Left ventricle myocardium inferior (tissue), 1 donor: ENCODE measurements at regions not wholly inside any gene's neighbourhood (a gene's known extent, or its start where the extent isn't known, plus 50 kb on each side); places are given as distances from the start of the nearest gene placed in this dataset.

Experiments
- DNase-seq: peaks from one replicate; pipeline ENCODE4 v3.0.0-alpha.2; 2020
- H3K27ac ChIP-seq: fragments of 200-600 bp; replicated peaks from 2 replicates; pipeline ENCODE4 v1.8.0; 2021
- H3K27me3 ChIP-seq: fragments of 200-600 bp; 2 replicates; pipeline ENCODE4 v1.8.0; 2021; ENCODE audit warnings: low read depth
- H3K36me3 ChIP-seq: fragments of 200-600 bp; 2 replicates; pipeline ENCODE4 v1.8.0; 2021
- H3K4me1 ChIP-seq: fragments of 200-600 bp; 2 replicates; pipeline ENCODE4 v1.8.0; 2021
- H3K4me3 ChIP-seq: fragments of 200-600 bp; 2 replicates; pipeline ENCODE4 v1.8.0; 2021; ENCODE audit warnings: mild to moderate bottlenecking, moderate library complexity
- H3K9me3 ChIP-seq: fragments of 200-600 bp; replicated peaks from 2 replicates; pipeline ENCODE4 v1.8.0; 2021
- CTCF ChIP-seq: fragments of 200-600 bp; IDR thresholded peaks from 2 replicates; pipeline ENCODE4 v1.8.0; 2021; ENCODE audit warnings: antibody characterized with exemption, mild to moderate bottlenecking, borderline replicate concordance
- intact Hi-C: fragments of 100-400 bp; cut with micrococcal nuclease; formaldehyde crosslinking; loops from one replicate; pipeline ENCODE4 v1.11.0; 2022
- donor health status: DM: no; HTN: yes; CAD: no; lungs with severe emphysema.

- no peak overlapping the region for H3K27ac ChIP-seq
- DNase-seq, result no peak
- H3K4me3 ChIP-seq, result no peak overlapping the region
- no peaks in the 10 kb centered on the region for H3K27me3 ChIP-seq
- H3K36me3 ChIP-seq, result no peaks in the 10 kb centered on the region
- H3K4me1 ChIP-seq, result no peaks in the 10 kb centered on the region
- H3K9me3 ChIP-seq, result peaks cover 27% of the 10 kb centered on the region
- intact Hi-C loops, result no loop called here
- no peak for TF ChIP-seq CTCF
Observed at GRCh38 chr10:128599030-128599429, 472.8 kb upstream of the MKI67 start.

- intact Hi-C loops, result no loop called here
- no peaks in the 10 kb centered on the region for H3K4me1 ChIP-seq
- no peak overlapping the region for H3K27ac ChIP-seq
- no peak for DNase-seq
- H3K36me3 ChIP-seq, result no peaks in the 10 kb centered on the region
- TF ChIP-seq CTCF, result no peak
- no peaks in the 10 kb centered on the region for H3K27me3 ChIP-seq
- H3K9me3 ChIP-seq, result peaks cover 22% of the 10 kb centered on the region
- no peak overlapping the region for H3K4me3 ChIP-seq
Observed at GRCh38 chr10:128599538-128599937, 473.3 kb upstream of the MKI67 start.

GRCh38 chr10:128602183-128602582 lies 476.0 kb upstream of the MKI67 start:
- intact Hi-C loops, result no loop called here
- peaks cover 8% of the 10 kb centered on the region for H3K9me3 ChIP-seq
- TF ChIP-seq CTCF, result no peak
- H3K27me3 ChIP-seq, result no peaks in the 10 kb centered on the region
- no peak for DNase-seq
- no peak overlapping the region for H3K4me3 ChIP-seq
- no peaks in the 10 kb centered on the region for H3K36me3 ChIP-seq
- no peak overlapping the region for H3K27ac ChIP-seq
- H3K4me1 ChIP-seq, result no peaks in the 10 kb centered on the region

GRCh38 chr10:128604025-128604424 lies 477.8 kb upstream of the MKI67 start:
- Histone ChIP-seq H3K4me3 (no peak overlapping the region), H3K4me1 (no peaks in the 10 kb centered on the region), H3K9me3 (peaks cover 8% of the 10 kb centered on the region), H3K27me3 (no peaks in the 10 kb centered on the region), H3K36me3 (no peaks in the 10 kb centered on the region), H3K27ac (no peak overlapping the region)
- intact Hi-C loops, result no loop called here
- no peak for TF ChIP-seq CTCF
- DNase-seq, result no peak

GRCh38 chr10:128605180-128605579 lies 479.0 kb upstream of the MKI67 start:
- intact Hi-C loops, result no loop called here
- Histone ChIP-seq H3K36me3 (no peaks in the 10 kb centered on the region), H3K4me1 (no peaks in the 10 kb centered on the region), H3K27ac (no peak overlapping the region), H3K9me3 (peaks cover 8% of the 10 kb centered on the region), H3K4me3 (no peak overlapping the region), H3K27me3 (no peaks in the 10 kb centered on the region)
- TF ChIP-seq CTCF, result no peak
- DNase-seq, result no peak

- Histone ChIP-seq H3K4me3 (no peak overlapping the region), H3K9me3 (peaks cover 8% of the 10 kb centered on the region), H3K4me1 (no peaks in the 10 kb centered on the region), H3K36me3 (no peaks in the 10 kb centered on the region), H3K27ac (no peak overlapping the region), H3K27me3 (no peaks in the 10 kb centered on the region)
- DNase-seq, result no peak
- intact Hi-C loops, result no loop called here
- no peak for TF ChIP-seq CTCF
Observed at GRCh38 chr10:128606055-128606454, 479.8 kb upstream of the MKI67 start.
